Chondrocyte (in vitro differentiated cells): ENCODE measurements at regions not wholly inside any gene's neighbourhood (a gene's known extent, or its start where the extent isn't known, plus 50 kb on each side); places are given as distances from the start of the nearest gene placed in this dataset.
"Not testable (repeated sequence)": the region's sequence is repeated elsewhere in the genome, so short reads cannot be mapped to it uniquely, and the experiment has no call there.

ENCODE experiments used
- DNase-seq: peaks from one replicate; pipeline ENCODE4 v3.0.0; 2021; ENCODE audit warnings: mixed read lengths, low spot score
- H3K27ac Mint-ChIP-seq: one replicate; pipeline ENCODE4 v1.8.0; 2021; ENCODE audit warnings: mild to moderate bottlenecking, moderate library complexity, mixed read lengths; ENCODE audit not compliant: unreplicated experiment
- H3K27me3 Mint-ChIP-seq: 2 replicates; pipeline ENCODE4 v1.8.0; 2021; ENCODE audit warnings: low read depth, mixed read lengths
- H3K36me3 Mint-ChIP-seq: 2 replicates; pipeline ENCODE4 v1.8.0; 2021; ENCODE audit warnings: low read depth, mixed read lengths
- H3K4me1 Mint-ChIP-seq: 2 replicates; pipeline ENCODE4 v1.8.0; 2021; ENCODE audit warnings: low read depth, mild to moderate bottlenecking, mixed read lengths
- H3K4me3 Mint-ChIP-seq: one replicate; pipeline ENCODE4 v1.8.0; 2021; ENCODE audit warnings: mild to moderate bottlenecking, moderate library complexity, mixed read lengths; ENCODE audit not compliant: unreplicated experiment
- H3K9me3 Mint-ChIP-seq: 2 replicates; pipeline ENCODE4 v1.8.0; 2021; ENCODE audit warnings: low read depth, mixed read lengths
- TF ChIP-seq, protein P1 (sequence below): fragments of 200-600 bp; sonication (generic); IDR thresholded peaks from 2 replicates; pipeline ENCODE4 v1.5.0; 2021; ENCODE audit warnings: antibody characterized with exemption, mild to moderate bottlenecking, moderate library complexity

DNA sequence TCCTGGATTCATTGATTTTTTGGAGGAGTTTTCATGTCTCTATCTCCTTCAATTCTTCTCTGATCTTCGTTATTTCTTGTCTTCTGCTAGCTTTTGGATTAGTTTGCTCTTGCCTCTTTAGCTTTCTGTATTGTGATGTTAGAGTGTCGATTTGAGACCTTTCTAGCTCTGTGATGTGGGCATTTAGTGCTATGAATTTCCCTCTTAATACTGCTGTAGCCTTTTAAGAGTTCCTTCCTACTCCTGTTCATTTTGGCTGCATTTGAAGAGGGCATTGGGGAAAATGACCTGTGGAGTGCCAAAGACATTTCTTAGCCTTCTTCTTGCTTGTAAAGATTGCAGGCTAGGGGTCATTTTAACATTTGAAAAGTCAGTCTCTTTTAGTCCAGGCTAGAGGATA lies 463.8 kb upstream of the GCFC2 start:
- H3K36me3 Mint-ChIP-seq: no peaks in the 10 kb centered on the region
- DNase-seq: no peak
- H3K4me1 Mint-ChIP-seq: no peaks in the 10 kb centered on the region
- peaks cover 54% of the 10 kb centered on the region for H3K9me3 Mint-ChIP-seq
- H3K4me3 Mint-ChIP-seq: no peak overlapping the region
- TF ChIP-seq, protein P1, sequence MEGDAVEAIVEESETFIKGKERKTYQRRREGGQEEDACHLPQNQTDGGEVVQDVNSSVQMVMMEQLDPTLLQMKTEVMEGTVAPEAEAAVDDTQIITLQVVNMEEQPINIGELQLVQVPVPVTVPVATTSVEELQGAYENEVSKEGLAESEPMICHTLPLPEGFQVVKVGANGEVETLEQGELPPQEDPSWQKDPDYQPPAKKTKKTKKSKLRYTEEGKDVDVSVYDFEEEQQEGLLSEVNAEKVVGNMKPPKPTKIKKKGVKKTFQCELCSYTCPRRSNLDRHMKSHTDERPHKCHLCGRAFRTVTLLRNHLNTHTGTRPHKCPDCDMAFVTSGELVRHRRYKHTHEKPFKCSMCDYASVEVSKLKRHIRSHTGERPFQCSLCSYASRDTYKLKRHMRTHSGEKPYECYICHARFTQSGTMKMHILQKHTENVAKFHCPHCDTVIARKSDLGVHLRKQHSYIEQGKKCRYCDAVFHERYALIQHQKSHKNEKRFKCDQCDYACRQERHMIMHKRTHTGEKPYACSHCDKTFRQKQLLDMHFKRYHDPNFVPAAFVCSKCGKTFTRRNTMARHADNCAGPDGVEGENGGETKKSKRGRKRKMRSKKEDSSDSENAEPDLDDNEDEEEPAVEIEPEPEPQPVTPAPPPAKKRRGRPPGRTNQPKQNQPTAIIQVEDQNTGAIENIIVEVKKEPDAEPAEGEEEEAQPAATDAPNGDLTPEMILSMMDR: no peak
- no peak overlapping the region for H3K27ac Mint-ChIP-seq
- no peaks in the 10 kb centered on the region for H3K27me3 Mint-ChIP-seq

DNA sequence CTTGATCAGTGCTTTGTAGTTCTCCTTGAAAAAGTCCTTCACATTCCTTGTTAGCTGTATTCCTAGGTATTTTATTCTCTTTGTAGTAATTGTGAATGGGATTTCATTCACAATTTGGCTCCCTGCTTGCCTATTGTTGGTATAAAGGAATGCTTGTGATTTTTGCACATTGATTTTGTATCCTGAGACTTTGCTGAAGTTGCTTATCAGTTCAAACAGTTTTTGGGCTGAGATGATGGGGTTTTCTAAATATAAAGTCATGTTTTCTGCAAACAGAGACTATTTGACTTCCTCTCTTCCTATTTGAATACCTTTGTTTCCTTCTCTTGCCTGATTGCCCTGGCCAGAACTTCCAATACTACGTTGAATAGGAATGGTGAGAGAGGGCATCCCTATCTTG lies 462.5 kb upstream of the GCFC2 start:
- not testable (repeated sequence) for H3K4me1 Mint-ChIP-seq, DNase-seq, H3K27ac Mint-ChIP-seq, H3K36me3 Mint-ChIP-seq, H3K4me3 Mint-ChIP-seq, H3K27me3 Mint-ChIP-seq
- peaks cover 43% of the 10 kb centered on the region for H3K9me3 Mint-ChIP-seq

DNA sequence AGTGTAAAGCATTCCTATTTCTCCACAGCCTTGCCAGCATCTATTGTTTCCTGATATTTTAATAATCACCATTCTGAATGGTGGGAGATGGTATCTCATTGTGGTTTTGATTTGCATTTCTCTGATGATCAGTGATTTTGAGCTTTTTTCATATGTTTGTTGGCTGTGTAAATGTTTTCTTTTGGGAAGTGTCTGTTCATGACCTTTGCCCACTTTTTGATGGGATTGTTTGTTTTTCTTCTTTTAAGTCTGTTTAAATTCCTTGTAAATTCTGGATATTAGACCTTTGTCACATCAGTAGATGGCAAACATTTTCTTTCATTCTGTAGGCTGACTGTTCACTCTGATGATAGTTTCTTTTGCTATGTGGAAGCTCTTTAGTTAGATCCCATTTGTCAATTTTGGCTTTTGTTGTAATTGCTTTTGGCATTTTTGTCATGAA lies 461.5 kb upstream of the GCFC2 start:
- not testable (repeated sequence) for H3K27ac Mint-ChIP-seq, H3K36me3 Mint-ChIP-seq, H3K4me1 Mint-ChIP-seq, DNase-seq, H3K27me3 Mint-ChIP-seq, H3K4me3 Mint-ChIP-seq
- peaks cover 37% of the 10 kb centered on the region for H3K9me3 Mint-ChIP-seq

DNA sequence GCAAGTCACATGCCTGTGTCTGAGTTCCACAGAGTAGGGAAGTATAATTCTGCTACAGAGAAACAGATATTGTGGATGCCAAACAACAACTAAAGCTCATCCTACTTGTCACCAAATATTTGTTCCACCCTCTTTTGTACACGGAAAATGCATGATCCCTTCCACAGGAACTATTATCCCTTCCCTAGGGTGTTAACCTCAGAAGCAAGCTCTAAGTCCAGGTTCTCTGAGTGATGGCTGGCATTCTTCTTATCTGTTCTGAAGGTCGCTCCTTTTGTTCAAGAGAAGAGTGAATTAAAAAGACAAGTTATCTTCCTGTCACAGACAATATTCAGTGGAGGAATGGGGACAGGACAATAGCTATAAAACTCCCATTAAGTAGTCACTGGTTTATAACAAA lies 460.1 kb upstream of the GCFC2 start:
- Mint-ChIP-seq H3K36me3 (no peaks in the 10 kb centered on the region), H3K4me3 (no peak overlapping the region), H3K27ac (no peak overlapping the region), H3K9me3 (peaks cover 33% of the 10 kb centered on the region), H3K27me3 (peaks cover 2% of the 10 kb centered on the region), H3K4me1 (no peaks in the 10 kb centered on the region)
- TF ChIP-seq, protein P1: no peak
- no peak for DNase-seq

DNA sequence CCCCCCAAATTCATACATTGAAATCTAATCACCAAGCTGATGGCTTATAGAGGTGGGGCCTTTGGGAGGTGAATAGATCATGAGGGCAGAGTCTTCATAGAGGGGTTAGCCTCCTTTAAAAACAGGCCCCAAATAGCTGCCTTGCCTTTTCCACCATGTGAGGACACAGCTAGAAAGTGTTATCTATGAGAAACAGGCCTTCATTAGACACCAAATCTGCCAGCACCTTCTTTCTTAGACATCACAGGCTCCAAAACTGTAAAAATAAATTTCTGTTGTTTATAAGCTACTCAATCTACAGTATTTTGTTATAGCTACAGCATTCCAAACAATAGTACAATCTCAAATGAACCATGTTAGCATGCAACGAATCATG lies 459.3 kb upstream of the GCFC2 start:
- H3K27me3 Mint-ChIP-seq: peaks cover 2% of the 10 kb centered on the region
- H3K4me1 Mint-ChIP-seq: no peaks in the 10 kb centered on the region
- no peak overlapping the region for H3K4me3 Mint-ChIP-seq
- no peaks in the 10 kb centered on the region for H3K36me3 Mint-ChIP-seq
- peaks cover 28% of the 10 kb centered on the region for H3K9me3 Mint-ChIP-seq
- no peak for DNase-seq
- H3K27ac Mint-ChIP-seq: no peak overlapping the region
- TF ChIP-seq, protein P1: no peak

DNA sequence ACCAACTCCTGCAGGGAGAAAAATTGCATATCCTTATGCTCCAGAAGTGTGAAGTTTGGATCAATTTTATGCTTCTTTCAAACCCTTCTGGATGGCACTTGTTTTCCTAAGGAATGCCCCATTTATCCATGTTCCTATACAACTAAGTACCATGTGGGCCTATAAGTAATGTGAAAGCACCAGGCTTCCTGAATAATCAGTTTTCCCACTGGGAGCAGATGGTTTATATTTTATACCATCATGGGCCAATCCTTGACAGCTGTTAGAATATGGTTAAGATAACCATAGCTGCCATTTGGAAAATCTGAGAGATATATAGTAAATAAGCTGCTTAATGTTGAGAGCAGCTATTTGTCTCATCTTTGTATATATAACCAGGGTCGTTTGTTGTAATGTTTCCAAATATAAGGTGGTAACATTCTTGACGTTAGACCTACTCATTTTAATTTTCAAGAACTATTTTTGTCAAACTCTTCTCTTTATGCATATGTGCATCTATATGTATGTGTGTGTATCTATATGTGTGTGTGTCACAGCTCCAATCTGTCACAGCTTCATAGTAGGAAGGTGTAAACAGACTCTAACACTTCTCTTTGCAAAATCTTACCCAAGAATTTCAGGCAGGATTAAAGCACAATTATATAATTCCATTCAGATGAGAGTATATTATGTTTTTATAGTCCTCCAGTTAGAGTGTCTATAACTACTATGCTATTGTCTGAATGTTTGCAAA lies 458.7 kb upstream of the GCFC2 start:
- H3K4me3 Mint-ChIP-seq: no peak overlapping the region
- H3K4me1 Mint-ChIP-seq: no peaks in the 10 kb centered on the region
- H3K9me3 Mint-ChIP-seq: peaks cover 24% of the 10 kb centered on the region
- no peaks in the 10 kb centered on the region for H3K36me3 Mint-ChIP-seq
- no peak overlapping the region for H3K27ac Mint-ChIP-seq
- TF ChIP-seq, protein P1: no peak
- H3K27me3 Mint-ChIP-seq: peaks cover 2% of the 10 kb centered on the region
- DNase-seq: no peak
